Right atrium auricular region (tissue), 2 donors: ENCODE measurements at regions not wholly inside any gene's neighbourhood (a gene's known extent, or its start where the extent isn't known, plus 50 kb on each side); places are given as distances from the start of the nearest gene placed in this dataset.
A peak's percentile ranks its signal among the peaks of the same experiment; 100 is the strongest.

Source experiments
- DNase-seq: peaks from one replicate; pipeline ENCODE4 v3.0.0-alpha.2; 2019; ENCODE audit warnings: low spot score
- H3K27ac ChIP-seq, 2 donors: fragments of 200-600 bp; sonication (generic); 1 replicate in 1 of 2; 2 replicates in 1 of 2; pipeline ENCODE4 v1.5.1; 2016 to 2019
- H3K27me3 ChIP-seq, 2 donors: fragments of 200-600 bp; sonication (generic); one replicate each; pipeline versions ENCODE4 v1.5.1 to v1.6.0; 2017 to 2019
- H3K36me3 ChIP-seq: fragments of 200-600 bp; sonication (generic); one replicate; pipeline ENCODE4 v1.5.1; 2016
- H3K4me1 ChIP-seq, 2 donors: fragments of 200-600 bp; sonication (generic); one replicate each; pipeline versions ENCODE4 v1.5.1 to v1.6.0; 2017 to 2019
- H3K4me3 ChIP-seq, 2 donors: fragments of 200-600 bp; sonication (generic); 1 replicate in 1 of 2; 2 replicates in 1 of 2; pipeline ENCODE4 v1.5.1; 2017 to 2019; ENCODE audit warnings: mild to moderate bottlenecking in 1 of 2, moderate library complexity in 1 of 2
- H3K9me3 ChIP-seq, 2 donors: fragments of 200-600 bp; sonication (generic); one replicate each; pipeline ENCODE4 v1.5.1; 2019
- TF ChIP-seq, protein P1 (sequence below), 2 donors: fragments of 200-600 bp; sonication (generic); IDR thresholded peaks; one replicate each; pipeline ENCODE4 v1.5.1; 2019; ENCODE audit warnings: antibody characterized with exemption in 2 of 2

DNA sequence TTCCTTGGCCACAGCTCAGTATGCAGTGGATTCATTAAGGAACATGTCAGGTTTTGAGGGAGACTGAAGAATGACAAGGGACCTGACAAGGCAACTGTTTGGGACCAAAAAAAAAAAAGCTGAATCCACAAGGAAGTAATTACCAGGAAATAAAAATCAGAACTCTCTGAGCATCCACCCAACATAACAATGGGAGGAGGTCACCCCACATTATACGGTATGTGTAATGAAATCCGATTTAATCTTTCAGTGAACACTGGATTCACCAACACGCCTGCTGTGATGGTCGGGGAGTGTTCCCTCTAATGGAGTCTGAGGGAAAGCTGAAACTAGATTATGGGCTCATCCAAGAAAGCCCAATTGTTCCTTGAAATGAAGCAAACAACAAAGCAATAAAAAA lies 329.3 kb downstream of the ETAA1 start:
- Histone ChIP-seq H3K4me1 (no peaks in the 10 kb centered on the region), H3K4me3 (no peak overlapping the region), H3K27me3 (no peaks in the 10 kb centered on the region), H3K36me3 (no peaks in the 10 kb centered on the region), H3K27ac (no peak overlapping the region), H3K9me3 (no peaks in the 10 kb centered on the region)
- DNase-seq = no peak
- TF ChIP-seq, protein P1, sequence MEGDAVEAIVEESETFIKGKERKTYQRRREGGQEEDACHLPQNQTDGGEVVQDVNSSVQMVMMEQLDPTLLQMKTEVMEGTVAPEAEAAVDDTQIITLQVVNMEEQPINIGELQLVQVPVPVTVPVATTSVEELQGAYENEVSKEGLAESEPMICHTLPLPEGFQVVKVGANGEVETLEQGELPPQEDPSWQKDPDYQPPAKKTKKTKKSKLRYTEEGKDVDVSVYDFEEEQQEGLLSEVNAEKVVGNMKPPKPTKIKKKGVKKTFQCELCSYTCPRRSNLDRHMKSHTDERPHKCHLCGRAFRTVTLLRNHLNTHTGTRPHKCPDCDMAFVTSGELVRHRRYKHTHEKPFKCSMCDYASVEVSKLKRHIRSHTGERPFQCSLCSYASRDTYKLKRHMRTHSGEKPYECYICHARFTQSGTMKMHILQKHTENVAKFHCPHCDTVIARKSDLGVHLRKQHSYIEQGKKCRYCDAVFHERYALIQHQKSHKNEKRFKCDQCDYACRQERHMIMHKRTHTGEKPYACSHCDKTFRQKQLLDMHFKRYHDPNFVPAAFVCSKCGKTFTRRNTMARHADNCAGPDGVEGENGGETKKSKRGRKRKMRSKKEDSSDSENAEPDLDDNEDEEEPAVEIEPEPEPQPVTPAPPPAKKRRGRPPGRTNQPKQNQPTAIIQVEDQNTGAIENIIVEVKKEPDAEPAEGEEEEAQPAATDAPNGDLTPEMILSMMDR (IDR thresholded peaks at IDR 0.05) = no peak

DNA sequence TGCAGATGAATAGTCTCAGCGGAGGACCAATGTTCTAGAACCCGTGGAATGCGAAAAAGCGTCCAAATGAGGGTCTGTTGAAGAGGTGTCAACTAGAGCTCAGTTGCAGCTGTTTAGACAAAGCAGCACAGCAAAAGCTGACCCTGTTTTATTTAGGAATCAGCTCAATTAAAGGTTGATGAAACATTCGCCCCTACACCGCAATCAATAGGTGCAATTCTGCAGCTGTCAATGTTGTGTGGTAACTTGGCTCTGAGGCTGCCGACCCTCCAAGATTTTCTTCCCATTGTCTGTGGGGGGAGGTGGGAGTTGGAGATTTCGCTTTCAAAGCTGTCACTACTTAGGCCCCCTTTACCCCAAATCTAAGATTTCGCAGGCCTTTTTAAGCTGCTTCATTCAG lies 330.0 kb downstream of the ETAA1 start:
- Histone ChIP-seq H3K9me3 (no peaks in the 10 kb centered on the region), H3K27ac (no peak overlapping the region), H3K4me3 (no peak overlapping the region), H3K27me3 (no peaks in the 10 kb centered on the region), H3K36me3 (no peaks in the 10 kb centered on the region), H3K4me1 (no peaks in the 10 kb centered on the region)
- no peak for DNase-seq
- TF ChIP-seq, protein P1 (IDR thresholded peaks at IDR 0.05) = no peak

DNA sequence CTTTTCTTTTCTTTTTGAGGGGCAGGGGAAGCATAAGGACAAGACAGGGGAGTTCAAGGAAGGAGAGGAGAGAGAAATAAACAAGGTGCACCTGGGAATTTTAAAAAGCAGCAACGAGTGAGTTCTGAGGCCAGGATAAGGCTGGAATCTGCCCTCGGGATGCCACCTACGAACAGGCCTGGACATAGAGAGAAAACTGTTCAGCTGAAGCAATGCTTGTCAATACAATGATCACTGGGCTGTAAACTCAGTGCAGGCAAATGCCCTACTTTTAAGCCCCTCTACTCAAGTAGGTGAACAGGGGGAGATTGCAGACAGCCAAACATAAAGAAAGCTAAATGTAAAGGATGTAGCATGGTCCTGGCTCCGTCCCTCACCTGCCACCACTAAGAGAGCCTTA lies 330.5 kb downstream of the ETAA1 start:
- TF ChIP-seq, protein P1 (IDR thresholded peaks at IDR 0.05) = no peak
- Histone ChIP-seq H3K9me3 (no peaks in the 10 kb centered on the region), H3K27me3 (no peaks in the 10 kb centered on the region), H3K4me3 (no peak overlapping the region), H3K36me3 (no peaks in the 10 kb centered on the region), H3K27ac (no peak overlapping the region), H3K4me1 (no peaks in the 10 kb centered on the region)
- no peak for DNase-seq

DNA sequence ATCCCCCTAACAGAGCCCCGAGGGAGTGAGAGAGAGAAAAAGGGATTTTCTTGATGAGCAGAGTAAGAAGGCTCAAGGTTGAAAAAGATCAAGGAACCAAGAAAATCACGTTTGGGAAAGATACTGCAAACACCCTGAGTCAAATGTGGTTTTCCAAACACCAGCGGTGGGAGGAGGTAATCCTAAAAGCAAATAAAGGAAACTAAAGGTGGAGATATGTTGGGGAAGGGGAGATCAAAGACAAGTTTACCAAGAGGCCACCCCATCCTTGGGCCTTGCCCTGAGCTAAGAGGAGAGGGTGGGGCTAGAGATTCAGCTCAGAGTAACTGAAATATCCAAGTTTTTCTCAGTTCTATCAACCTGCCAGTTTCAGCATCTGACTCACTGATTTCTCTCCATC lies 332.3 kb downstream of the ETAA1 start:
- DNase-seq = no peak
- Histone ChIP-seq H3K27me3 (no peaks in the 10 kb centered on the region), H3K36me3 (no peaks in the 10 kb centered on the region), H3K4me3 (no peak overlapping the region), H3K9me3 (no peaks in the 10 kb centered on the region), H3K27ac (no peak overlapping the region), H3K4me1 (no peaks in the 10 kb centered on the region)
- TF ChIP-seq, protein P1 (IDR thresholded peaks at IDR 0.05) = no peak

DNA sequence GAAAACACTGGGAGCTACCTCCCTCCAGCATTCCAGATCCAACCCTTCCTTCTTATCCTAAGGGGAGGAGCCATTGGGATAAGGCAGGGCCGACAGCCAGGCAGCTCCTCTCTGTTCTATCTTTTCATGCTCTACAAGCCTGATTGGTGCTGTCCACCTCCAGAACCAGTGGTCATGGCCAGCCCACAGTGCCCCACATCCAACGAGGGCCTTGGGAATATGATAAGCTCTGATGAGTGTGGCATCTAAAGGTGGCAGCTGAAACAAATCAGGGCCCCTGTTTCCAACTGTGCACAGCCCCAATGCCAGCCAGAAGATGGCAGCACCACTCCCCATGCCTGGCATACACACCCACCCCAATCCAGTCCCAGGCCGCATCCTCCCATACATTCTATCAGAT lies 329.3 kb downstream of the C1D start:
- no peaks in the 10 kb centered on the region for H3K27me3 ChIP-seq
- H3K9me3 ChIP-seq = peaks cover 0 to 2% of the 10 kb centered on the region in 2 donors
- no peak for DNase-seq
- no peaks in the 10 kb centered on the region for H3K4me1 ChIP-seq
- H3K4me3 ChIP-seq = no peak overlapping the region
- no peak overlapping the region for H3K27ac ChIP-seq
- TF ChIP-seq, protein P1 (IDR thresholded peaks at IDR 0.05) = peak in 1 of 2 donors; percentile 37
- no peaks in the 10 kb centered on the region for H3K36me3 ChIP-seq

DNA sequence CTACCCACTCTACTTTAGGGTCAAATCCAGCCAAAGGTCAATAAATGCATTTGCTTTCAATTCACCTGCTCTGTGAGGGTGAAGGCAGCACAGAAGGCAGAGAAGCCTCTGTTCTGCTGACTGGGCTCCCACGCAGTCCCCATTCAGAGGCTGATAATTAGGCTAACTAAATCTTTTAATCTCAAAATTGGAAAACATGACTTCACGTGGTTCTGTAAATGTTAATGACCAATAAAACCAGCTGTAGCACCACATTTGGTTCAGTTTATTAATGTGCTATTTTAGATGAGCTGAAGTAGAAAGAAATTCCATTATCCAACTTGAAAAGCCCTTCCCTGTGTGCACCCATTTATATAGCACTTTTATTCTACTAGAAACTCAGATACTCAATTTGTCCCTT lies 310.6 kb downstream of the C1D start:
- no peak overlapping the region for H3K27ac ChIP-seq
- no peaks in the 10 kb centered on the region for H3K4me1 ChIP-seq
- H3K27me3 ChIP-seq = no peaks in the 10 kb centered on the region
- no peaks in the 10 kb centered on the region for H3K9me3 ChIP-seq
- TF ChIP-seq, protein P1 (IDR thresholded peaks at IDR 0.05) = no peak
- H3K4me3 ChIP-seq = no peak overlapping the region
- no peak for DNase-seq
- no peaks in the 10 kb centered on the region for H3K36me3 ChIP-seq
